ENCODE measurements at regions not wholly inside any gene's neighbourhood (a gene's known extent, or its start where the extent isn't known, plus 50 kb on each side); places are given as distances from the start of the nearest gene placed in this dataset.

GRCh38 chr3:67875858-67876257 is 221.4 kb upstream of the SUCLG2 start:
- no peak for DNase-seq (ENCODE audit: low spot score)
- Histone ChIP-seq H3K4me3 (no peak overlapping the region), H3K27ac (no peak overlapping the region)
- TF ChIP-seq, protein P1, sequence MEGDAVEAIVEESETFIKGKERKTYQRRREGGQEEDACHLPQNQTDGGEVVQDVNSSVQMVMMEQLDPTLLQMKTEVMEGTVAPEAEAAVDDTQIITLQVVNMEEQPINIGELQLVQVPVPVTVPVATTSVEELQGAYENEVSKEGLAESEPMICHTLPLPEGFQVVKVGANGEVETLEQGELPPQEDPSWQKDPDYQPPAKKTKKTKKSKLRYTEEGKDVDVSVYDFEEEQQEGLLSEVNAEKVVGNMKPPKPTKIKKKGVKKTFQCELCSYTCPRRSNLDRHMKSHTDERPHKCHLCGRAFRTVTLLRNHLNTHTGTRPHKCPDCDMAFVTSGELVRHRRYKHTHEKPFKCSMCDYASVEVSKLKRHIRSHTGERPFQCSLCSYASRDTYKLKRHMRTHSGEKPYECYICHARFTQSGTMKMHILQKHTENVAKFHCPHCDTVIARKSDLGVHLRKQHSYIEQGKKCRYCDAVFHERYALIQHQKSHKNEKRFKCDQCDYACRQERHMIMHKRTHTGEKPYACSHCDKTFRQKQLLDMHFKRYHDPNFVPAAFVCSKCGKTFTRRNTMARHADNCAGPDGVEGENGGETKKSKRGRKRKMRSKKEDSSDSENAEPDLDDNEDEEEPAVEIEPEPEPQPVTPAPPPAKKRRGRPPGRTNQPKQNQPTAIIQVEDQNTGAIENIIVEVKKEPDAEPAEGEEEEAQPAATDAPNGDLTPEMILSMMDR (IDR thresholded peaks at IDR 0.05), result no peak

- Histone ChIP-seq H3K4me3 (no peak overlapping the region), H3K27ac (no peak overlapping the region)
- no peak for DNase-seq (ENCODE audit: low spot score)
- TF ChIP-seq, protein P1 (IDR thresholded peaks at IDR 0.05), result no peak
Measured at GRCh38 chr3:67875338-67875737, 220.9 kb upstream of the SUCLG2 start.

DNA sequence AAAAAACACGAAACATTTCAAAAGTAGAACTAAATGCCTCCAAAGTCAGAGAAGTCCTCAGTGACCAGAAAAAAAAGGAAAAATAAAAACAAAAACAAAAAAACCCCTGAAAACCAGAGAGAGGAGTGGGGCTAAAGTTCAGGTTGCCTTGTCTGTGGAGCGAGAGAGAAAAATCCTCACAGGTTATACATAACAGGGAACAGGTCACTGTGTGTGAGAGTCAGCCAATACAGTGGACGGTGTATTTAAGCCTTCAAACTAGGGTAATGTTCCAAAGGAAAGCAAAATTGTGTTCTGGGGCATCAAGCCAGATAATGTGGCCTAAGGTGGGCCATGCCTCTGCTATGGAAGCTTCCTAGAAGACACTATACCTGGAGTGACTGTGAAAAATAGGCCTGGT is 216.1 kb upstream of the SUCLG2 start:
- no peak overlapping the region for H3K27ac ChIP-seq
- TF ChIP-seq, protein P1 (IDR thresholded peaks at IDR 0.05), result no peak
- H3K4me3 ChIP-seq, result no peak overlapping the region
- DNase-seq (ENCODE audit: low spot score), result no peak

DNA sequence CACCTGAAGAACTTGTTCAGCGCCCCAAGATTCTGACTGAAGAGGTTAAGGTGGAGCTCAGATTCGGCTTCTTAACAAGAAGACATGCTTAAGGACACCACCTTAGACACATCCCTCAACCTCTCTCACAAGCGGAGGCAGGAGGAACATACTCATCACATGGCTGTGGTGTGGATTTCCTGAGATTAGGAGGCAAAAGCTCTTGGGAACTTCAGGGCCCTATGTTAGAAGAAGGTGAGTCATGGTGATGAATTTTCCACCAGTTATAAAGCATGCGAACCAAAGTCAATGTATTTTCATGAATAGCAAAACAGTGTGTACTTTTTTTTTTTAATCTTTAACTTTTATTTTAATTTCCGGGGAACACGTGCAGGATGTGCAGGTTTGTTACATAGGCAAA is 212.2 kb upstream of the SUCLG2 start:
- TF ChIP-seq, protein P1 (IDR thresholded peaks at IDR 0.05), result no peak
- DNase-seq (ENCODE audit: low spot score), result no peak
- Histone ChIP-seq H3K4me3 (no peak overlapping the region), H3K27ac (no peak overlapping the region)

GRCh38 chr3:67864587-67865183 is 210.3 kb upstream of the SUCLG2 start:
- no peak overlapping the region for H3K27ac ChIP-seq
- no peak for DNase-seq (ENCODE audit: low spot score)

DNA sequence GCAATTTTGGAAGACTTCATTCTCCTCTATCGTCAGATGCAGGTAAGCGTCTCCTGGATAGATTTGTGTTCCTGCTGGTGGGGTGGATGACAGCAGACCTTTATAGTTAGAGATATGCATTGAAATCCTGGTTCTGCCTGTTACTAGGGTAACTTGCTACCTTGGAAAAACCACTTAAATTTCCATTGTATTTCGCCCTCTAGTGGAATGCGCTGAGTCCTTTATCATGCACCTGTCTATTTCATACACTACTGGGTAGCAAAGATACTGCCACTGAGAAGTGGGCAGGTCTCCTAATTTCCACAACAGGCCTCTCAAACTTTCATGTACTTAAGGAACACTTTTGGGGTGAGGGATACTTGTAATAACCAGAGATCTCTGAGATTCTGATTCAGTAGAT is 209.5 kb upstream of the SUCLG2 start:
- TF ChIP-seq, protein P1 (IDR thresholded peaks at IDR 0.05), result no peak
- DNase-seq (ENCODE audit: low spot score), result no peak
- Histone ChIP-seq H3K27ac (no peak overlapping the region), H3K4me3 (no peak overlapping the region)

More at GRCh38 chr3:67864587-67865183, 210.3 kb upstream of the SUCLG2 start:
- no peak overlapping the region for H3K4me3 ChIP-seq
- TF ChIP-seq, protein P1 (IDR thresholded peaks at IDR 0.05), result no peak

DNA sequence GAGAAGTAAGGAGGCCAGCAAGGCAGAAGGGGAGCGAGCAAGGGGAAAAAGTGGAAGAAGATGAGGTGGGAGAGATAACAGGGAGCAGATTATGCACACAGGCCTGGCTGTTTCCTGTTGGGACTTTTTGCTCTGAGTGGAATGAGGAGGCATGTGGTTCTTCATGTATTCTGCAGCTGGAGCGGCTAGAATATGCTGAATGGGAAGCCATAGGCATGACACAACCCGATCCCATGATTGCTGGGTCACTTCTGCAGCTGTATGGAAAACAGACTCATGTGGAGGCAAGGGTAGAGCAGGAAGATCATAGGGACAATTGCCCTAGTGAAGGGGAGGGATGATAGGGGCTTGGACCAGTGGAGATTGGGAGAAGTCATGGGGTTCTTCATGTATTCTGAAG is 206.0 kb upstream of the SUCLG2 start:
- no peak overlapping the region for H3K4me3 ChIP-seq
- no peak for DNase-seq (ENCODE audit: low spot score)
- TF ChIP-seq, protein P1 (IDR thresholded peaks at IDR 0.05), result no peak
- H3K27ac ChIP-seq, result no peak overlapping the region
